ENCODE measurements at regions not wholly inside any gene's neighbourhood (a gene's known extent, or its start where the extent isn't known, plus 50 kb on each side); places are given as distances from the start of the nearest gene placed in this dataset.
"Not testable (repeated sequence)": the region's sequence is repeated elsewhere in the genome, so short reads cannot be mapped to it uniquely, and the experiment has no call there.

DNA sequence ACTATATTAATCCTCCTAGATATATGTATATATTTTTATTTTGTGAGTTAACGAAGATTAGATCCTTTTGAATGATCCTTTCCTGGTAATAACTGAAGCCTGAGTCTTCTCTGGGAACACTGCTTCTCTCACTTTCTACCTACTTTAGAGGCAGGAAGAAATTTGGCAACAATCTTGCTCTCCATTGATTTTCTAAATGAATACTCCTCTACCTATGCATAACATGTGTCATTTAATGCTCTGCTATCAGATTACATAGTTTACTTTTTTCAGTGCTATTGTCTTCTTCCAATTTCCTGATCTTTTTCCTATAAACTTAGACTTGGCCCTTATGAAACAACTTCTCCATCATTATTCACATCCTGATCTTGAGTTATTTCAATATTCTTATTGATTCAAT is 60.4 kb upstream of the PDHA2 start:
- Histone ChIP-seq H3K4me3 (replicated peaks in 1 of 3) (no peak overlapping the region), H3K27ac (no peak overlapping the region), H3K9me3 (no peaks in the 10 kb centered on the region), H3K27me3 (no peaks in the 10 kb centered on the region), H3K4me1 (no peaks in the 10 kb centered on the region), H3K36me3 (no peaks in the 10 kb centered on the region)
- intact Hi-C loops (cut with DNase I), result no loop called here
- no peak for DNase-seq
- no peak for TF ChIP-seq POLR2A (IDR thresholded peaks at IDR 0.05)
- no peak for TF ChIP-seq CTCF (IDR thresholded peaks at IDR 0.05)
- 93 to 98% methylated on average over 1 of the region's 1 CpG for WGBS, 2 donors

DNA sequence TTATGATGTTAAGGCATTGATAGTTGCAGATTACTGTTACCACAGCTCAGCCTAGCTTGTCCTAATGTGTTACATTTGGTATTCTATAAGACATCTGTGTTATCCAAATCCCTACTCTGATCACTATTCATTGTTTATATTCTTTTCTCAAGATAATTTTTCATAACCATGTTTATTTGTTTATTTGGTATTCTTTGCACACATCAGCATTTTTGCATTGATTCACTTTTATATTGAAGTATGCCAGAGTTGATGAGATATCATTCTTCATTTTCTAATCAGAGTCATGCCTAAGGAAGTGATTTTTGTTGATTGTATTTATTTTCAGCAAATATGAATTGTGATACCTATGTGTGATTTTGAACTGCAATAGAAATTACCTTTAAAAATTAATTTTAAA is 61.2 kb upstream of the PDHA2 start:
- Histone ChIP-seq H3K4me1 (no peaks in the 10 kb centered on the region), H3K27ac (no peak overlapping the region), H3K9me3 (no peaks in the 10 kb centered on the region), H3K36me3 (no peaks in the 10 kb centered on the region), H3K4me3 (replicated peaks in 1 of 3) (no peak overlapping the region), H3K27me3 (no peaks in the 10 kb centered on the region)
- DNase-seq, result no peak
- TF ChIP-seq CTCF (IDR thresholded peaks at IDR 0.05) (no peak), POLR2A (IDR thresholded peaks at IDR 0.05) (no peak)
- intact Hi-C loops (cut with DNase I), result no loop called here

DNA sequence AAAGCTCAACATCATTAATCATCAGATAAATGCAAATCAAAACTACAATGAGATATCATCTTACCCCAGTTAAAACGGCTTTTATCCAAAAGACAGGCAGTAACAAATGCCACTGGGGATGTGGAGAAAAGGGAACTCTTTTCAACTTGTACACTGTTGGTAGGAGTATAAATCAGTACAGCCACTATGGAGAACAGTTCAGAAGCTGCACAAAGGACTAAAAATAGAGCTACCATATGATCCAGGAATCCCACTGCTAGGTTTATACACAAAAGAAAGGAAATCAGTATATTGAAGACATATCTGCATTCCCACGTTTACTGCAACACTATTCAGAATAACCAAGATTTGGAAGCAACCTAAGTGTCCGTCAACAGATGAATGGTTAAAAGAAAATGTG is 69.3 kb upstream of the PDHA2 start:
- H3K4me3 ChIP-seq (replicated peaks in 1 of 3); DNase-seq; H3K27me3 ChIP-seq; intact Hi-C loops (cut with DNase I); H3K27ac ChIP-seq; H3K36me3 ChIP-seq; H3K9me3 ChIP-seq; H3K4me1 ChIP-seq: not testable (repeated sequence)
- 79 to 89% methylated on average over 3 of the region's 3 CpGs for WGBS, 2 donors

- DNase-seq, result no peak
- H3K27me3 ChIP-seq, result no peaks in the 10 kb centered on the region
- WGBS, 2 donors, result 91 to 93% methylated on average over 3 of the region's 3 CpGs
Observed at GRCh38 chr4:95764961-95765360, 74.9 kb upstream of the PDHA2 start.

GRCh38 chr4:95761871-95762270 is 78.0 kb upstream of the PDHA2 start:
- WGBS, 2 donors, result 78 to 83% methylated on average over 3 of the region's 3 CpGs
- Histone ChIP-seq H3K27ac (no peak overlapping the region), H3K27me3 (no peaks in the 10 kb centered on the region), H3K9me3 (no peaks in the 10 kb centered on the region), H3K36me3 (no peaks in the 10 kb centered on the region), H3K4me3 (replicated peaks in 1 of 3) (no peak overlapping the region), H3K4me1 (no peaks in the 10 kb centered on the region)
- intact Hi-C loops (cut with DNase I), result no loop called here
- no peak for DNase-seq
- TF ChIP-seq POLR2A (IDR thresholded peaks at IDR 0.05), result no peak

More at GRCh38 chr4:95764961-95765360, 74.9 kb upstream of the PDHA2 start:
- Histone ChIP-seq H3K4me1 (no peaks in the 10 kb centered on the region), H3K27ac (no peak overlapping the region), H3K36me3 (no peaks in the 10 kb centered on the region), H3K9me3 (no peaks in the 10 kb centered on the region), H3K4me3 (replicated peaks in 1 of 3) (no peak overlapping the region)
- TF ChIP-seq POLR2A (IDR thresholded peaks at IDR 0.05), result no peak
- TF ChIP-seq CTCF (IDR thresholded peaks at IDR 0.05), result no peak
- intact Hi-C loops (cut with DNase I), result no loop called here

DNA sequence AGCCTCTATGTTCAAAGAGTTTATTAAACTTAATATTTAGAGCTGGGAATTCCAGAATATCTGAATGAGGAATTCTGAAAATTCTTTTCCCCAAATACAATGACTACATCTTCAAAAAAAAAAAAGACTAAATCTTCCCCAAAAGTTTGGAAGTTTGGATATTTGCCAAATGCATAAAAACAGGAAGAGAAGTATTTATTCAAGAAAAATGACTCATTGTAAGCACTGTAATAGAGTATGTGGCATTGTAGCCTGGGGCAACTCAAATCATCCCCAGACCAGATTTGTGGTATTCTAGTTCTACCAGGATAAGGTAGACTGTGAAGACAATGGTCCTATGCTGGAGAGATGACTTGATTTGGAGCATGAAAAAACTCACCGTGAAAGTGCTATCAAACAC is 78.5 kb upstream of the PDHA2 start:
- TF ChIP-seq POLR2A (IDR thresholded peaks at IDR 0.05) (no peak), CTCF (IDR thresholded peaks at IDR 0.05) (no peak)
- no peak overlapping the region for H3K27ac ChIP-seq
- WGBS, 2 donors, result 90 to 95% methylated on average over 1 of the region's 1 CpG
- H3K27me3 ChIP-seq, result no peaks in the 10 kb centered on the region
- no peaks in the 10 kb centered on the region for H3K9me3 ChIP-seq
- H3K4me3 ChIP-seq (replicated peaks in 1 of 3), result no peak overlapping the region
- no peaks in the 10 kb centered on the region for H3K36me3 ChIP-seq
- no peaks in the 10 kb centered on the region for H3K4me1 ChIP-seq
- intact Hi-C loops (cut with DNase I), result no loop called here
- DNase-seq, result no peak

DNA sequence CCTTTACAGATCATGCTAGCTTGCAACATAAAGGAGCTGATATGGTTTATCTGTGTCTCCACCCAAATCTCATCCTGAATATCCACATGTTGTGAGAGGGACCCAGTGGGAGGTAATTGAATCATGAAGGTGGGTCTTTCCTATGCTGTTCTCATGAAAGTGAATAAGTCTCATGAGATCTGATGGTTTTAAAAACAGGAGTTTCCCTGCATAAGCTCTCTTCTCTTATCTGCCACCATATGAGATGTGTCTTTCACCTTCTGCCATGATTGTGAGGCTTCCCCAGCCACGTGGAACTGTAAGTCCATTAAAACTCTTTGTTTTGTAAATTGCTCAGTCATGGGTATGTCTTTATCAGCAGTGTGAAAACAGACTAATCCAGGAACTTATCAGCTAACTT is 79.2 kb upstream of the PDHA2 start:
- intact Hi-C loops (cut with DNase I); H3K36me3 ChIP-seq; DNase-seq; H3K4me3 ChIP-seq (replicated peaks in 1 of 3); H3K27me3 ChIP-seq; H3K9me3 ChIP-seq; H3K27ac ChIP-seq; H3K4me1 ChIP-seq: not testable (repeated sequence)
- WGBS, 2 donors, result 35 to 37% methylated on average over 1 of the region's 1 CpG

Data from thyroid gland (tissue), 4 donors.